NCI-H774 (cell line): ENCODE measurements at regions not wholly inside any gene's neighbourhood (a gene's known extent, or its start where the extent isn't known, plus 50 kb on each side); places are given as distances from the start of the nearest gene placed in this dataset.

Source experiments
- DNase-seq: peaks from one replicate; lab custom pipeline; 2025; lab: John Stamatoyannopoulos, UW

- no peak for DNase-seq
These were observed 2136.9 kb downstream of the MAT2B start for GRCh38 chr5:165642366-165642765.

DNA sequence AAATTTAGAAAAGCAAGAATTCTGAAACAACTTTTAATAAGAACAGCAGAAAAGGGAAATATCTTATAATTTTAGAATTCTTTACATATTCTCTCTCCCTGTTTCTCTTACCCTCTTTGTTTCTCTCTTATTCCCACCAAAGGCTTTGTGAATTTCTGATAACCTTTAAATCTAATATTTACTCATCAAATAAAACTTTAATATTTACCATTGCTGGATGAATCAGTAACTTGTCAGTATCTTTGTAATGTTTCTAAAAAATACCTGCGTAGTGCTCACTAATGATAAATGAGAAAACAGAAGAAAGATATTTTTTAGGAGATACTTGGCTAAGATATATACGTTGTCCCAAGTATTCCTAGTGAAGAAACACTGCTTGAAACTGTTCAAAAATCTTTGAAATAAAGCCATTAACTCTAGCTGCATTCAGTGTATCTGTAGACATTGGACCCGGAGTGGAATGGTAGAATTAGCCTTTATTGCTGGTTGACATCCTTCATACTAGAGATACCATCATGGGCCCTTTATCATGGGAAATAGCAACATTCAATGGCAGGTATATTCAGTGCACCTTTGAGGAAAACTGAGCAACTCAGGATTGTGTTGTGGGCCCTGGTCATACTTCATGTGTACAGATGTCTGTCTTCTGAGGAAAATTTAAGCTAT, 2160.4 kb downstream of the MAT2B start:
- no peak for DNase-seq

DNA sequence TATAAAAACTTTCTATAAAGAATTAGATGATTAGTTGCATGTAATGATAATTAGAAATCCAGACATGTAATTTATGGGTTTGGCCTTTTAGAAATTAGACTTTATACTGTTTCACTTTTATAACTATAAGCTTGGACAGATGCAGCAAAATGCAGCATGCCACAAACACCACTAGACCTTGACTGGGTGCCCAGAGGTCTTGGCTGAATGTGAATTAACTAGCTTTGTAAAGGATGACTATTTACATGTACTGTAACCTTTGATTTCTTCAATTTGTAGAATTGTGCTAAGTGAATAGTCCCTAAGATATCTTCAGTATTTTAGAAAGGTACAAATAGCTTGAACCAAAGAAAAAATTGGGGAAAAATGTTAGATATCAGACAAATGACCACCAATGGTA, 2168.1 kb downstream of the MAT2B start:
- DNase-seq = no peak

GRCh38 chr5:165695796-165696195, 2190.4 kb downstream of the MAT2B start:
- no peak for DNase-seq

- DNase-seq = no peak
These were observed 2200.5 kb downstream of the MAT2B start for GRCh38 chr5:165705960-165706359.

GRCh38 chr5:165712011-165712410, 2206.6 kb downstream of the MAT2B start:
- DNase-seq = no peak

DNA sequence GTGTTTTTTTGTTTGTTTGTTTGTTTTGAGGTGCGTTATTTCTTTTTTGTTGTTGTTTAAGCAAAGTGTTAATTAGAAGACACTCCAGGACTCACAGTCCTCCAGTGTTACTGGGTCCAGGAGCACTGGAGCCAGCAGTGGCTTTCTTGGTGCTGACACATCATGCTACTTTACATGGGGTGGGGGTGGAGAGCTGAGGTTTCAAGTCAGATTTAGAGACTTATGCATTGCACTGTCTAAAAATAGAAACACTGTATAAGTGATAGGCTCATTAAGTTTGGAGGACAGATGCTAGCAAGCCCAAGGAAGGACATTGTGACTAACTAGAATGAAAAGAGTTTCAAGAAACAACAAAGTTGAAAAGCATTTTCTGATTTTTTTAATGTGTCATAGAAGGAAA, 2209.2 kb downstream of the MAT2B start:
- DNase-seq = no peak

GRCh38 chr5:165720901-165721300, 2215.5 kb downstream of the MAT2B start:
- DNase-seq = no peak

DNA sequence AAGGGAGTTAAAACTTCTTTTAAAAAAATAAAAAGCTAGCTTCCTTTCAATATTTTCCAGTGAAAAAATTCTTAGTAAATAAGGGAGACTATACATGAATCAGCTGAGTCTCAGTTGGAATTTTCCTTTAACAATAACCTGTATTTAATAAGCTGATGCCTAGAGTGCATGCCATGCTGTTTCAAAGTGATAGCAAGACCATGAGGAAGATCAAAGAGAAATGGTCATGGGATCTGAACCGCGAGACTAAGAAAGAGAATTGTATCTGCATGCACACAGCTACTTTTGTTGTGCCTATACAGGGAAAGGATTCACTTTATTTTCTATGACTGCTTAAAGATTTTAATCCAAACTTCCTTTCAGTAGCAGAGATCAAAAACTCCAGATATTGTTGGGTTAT, 2217.0 kb downstream of the MAT2B start:
- no peak for DNase-seq

DNA sequence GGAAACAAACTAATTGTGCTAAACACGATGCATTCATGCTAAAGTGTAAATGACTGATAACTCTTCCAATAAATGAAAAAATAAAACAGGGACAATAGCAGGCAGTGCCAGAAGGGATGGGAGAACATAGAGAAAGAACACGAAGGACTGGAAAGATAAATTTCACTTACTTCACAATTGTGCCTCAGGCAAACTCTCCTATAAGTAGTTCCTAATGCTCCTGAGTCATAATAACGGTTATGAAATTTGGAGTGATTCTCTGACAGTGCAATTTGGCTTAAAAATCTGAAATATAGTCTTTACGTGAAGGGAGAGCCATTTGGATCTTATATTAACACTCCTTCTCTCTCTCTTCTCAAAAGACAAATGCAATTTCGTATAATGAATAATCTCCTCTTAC, 2218.5 kb downstream of the MAT2B start:
- DNase-seq = no peak

GRCh38 chr5:165728425-165728824, 2223.0 kb downstream of the MAT2B start:
- no peak for DNase-seq

DNA sequence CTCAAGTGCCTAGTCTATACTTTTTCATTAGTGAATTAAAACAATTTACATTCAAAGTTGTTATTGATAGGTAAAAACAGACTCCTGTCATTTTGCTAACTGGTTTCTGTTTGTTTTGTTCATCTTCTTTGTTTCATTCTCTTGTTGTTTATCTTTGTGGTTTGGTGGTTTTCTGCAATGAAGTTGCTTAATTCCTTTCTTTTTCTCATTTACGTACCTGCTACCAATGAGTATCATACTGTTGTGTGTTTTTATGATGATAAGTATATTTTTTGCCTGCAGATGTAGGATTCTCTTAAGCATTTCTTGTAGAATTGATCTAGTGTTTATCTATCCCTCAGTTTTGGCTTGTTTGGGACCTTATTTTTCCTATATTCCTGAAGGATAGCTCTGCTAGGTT, 2230.0 kb downstream of the MAT2B start:
- no peak for DNase-seq

GRCh38 chr5:165739079-165739741, 2233.8 kb downstream of the MAT2B start:
- no peak for DNase-seq

- no peak for DNase-seq
These were observed 2252.4 kb downstream of the MAT2B start for GRCh38 chr5:165757791-165758190.

DNA sequence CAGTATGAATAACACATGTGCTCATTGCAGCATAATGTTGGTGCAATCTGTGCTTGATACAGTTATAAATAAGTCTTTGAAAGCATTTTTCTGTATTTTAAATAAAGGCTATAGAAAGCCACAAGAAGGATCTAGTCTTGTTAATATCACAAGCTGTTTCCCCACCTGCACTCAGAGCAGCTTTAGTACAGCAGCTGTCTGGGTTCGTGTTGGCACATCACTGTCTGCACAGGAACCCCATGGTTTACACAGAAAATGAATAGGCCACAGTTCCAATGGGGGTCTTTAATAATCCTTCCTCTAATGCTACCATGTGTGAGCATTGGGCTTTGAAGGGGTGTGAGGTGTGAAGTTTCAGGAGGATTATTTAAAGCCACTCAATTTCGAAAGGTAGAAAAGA, 2269.7 kb downstream of the MAT2B start:
- DNase-seq = no peak

GRCh38 chr5:165779505-165779904, 2274.1 kb downstream of the MAT2B start:
- no peak for DNase-seq

DNA sequence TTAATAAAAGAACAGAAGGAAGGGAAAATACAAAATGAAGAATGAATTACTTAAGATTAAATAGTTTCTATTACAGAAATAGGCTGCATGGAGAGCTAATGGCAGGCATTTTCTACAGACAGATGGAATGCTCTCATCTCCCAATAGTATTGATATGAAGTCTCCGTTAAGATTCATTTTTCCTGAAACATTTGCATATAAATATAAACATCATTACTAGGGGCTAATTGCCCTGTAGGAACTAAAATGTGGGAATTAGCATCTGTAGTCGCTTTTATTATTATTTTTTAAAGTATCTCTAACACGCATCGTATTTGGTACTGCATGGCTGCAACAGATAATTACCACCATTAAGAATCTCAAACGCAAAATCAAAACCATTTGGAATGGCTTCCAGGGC, 2275.5 kb downstream of the MAT2B start:
- no peak for DNase-seq

- DNase-seq = no peak
These were observed 2276.3 kb downstream of the MAT2B start for GRCh38 chr5:165781738-165782137.

GRCh38 chr5:165783024-165783423, 2277.6 kb downstream of the MAT2B start:
- no peak for DNase-seq

DNA sequence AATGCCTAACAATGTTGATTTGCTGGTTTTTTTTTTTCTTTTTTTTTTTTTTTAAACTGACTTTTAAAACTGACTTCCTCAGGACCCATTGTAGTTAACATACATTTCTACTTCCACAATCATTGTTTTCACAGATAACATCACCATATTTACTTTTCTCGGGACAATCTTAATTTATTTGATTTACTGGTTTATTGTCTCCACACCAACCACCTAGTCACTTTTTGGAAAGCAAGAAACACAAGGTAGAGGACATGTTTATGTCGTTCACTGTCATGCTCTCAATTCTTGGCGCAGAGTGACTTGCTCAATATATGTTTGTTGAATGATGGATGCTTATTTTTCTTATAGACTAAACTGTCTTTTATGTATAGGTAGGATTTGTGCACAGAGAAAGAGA, 2280.7 kb downstream of the MAT2B start:
- no peak for DNase-seq

GRCh38 chr5:165795073-165795472, 2289.7 kb downstream of the MAT2B start:
- no peak for DNase-seq

DNA sequence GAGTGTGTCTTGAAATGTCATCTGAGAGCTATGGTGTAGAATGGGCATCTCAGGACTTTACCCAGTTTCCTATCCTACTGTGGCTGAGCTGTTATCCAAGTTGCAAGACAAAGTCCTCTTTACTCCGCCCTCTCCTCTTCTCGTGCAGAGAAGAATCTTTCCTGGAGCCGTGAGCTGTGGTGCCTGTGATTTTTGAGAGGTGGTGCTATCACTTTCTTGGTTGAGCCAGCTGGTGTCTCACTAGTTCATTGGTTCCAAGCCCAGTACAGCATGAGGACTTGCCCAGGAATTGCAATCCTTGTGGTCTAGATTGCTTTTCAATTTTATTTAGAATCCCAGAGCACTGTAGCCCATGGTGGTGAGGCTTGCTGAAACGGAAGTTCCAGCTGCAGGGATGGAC, 2300.3 kb downstream of the MAT2B start:
- DNase-seq = no peak

DNA sequence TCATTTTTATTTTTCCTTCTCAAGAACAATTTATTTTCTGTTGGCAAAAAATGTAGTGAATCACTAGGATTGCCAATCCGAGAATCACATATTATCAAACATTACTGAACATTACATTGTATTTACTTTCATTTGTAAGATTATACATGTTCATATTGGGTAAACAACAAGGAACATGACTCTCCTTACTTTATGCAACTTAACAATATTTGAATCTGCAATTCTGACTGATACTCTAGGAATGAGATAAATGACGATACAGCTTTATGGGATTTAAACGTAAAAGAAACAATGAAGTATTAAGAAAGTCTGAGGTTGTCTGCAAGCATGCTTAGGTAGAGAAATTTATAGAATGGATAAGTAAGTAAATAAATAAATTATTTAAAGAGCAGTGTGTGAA, 2302.9 kb downstream of the MAT2B start:
- no peak for DNase-seq

DNA sequence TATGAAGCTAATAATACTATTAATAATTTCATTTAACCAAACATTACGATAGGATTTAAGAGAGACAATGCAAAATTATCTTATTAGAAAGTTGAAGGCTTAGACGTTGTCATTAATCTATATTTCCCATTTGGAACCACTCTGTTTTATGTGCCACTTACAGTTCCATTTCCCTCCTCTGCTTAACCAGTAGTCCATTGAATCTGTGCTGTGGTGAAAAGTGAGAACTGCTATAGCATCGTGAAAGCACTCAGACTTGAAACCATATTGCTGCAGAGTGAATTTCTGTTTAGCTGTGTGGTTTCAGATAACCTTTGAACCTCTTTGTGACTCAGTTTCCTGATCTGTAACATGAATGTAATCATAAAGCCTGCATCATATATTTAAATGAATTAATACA, 2304.5 kb downstream of the MAT2B start:
- DNase-seq = no peak
